NAMALWA (cell line): ENCODE measurements at regions not wholly inside any gene's neighbourhood (a gene's known extent, or its start where the extent isn't known, plus 50 kb on each side); places are given as distances from the start of the nearest gene placed in this dataset.

Source experiments
- DNase-seq: peaks from one replicate; pipeline ENCODE4 v3.0.0-alpha.2; 2015; ENCODE audit warnings: low spot score

- peak; percentile 25 for DNase-seq
These were observed 303.3 kb upstream of the MMS22L start for GRCh38 chr6:97586344-97586743.

- DNase-seq: no peak
These were observed 308.9 kb upstream of the MMS22L start for GRCh38 chr6:97591955-97592354.

GRCh38 chr6:97594844-97595243, 311.8 kb upstream of the MMS22L start:
- no peak for DNase-seq

GRCh38 chr6:97621111-97621510, 338.1 kb upstream of the MMS22L start:
- DNase-seq: no peak

- DNase-seq: peak; percentile 6
These were observed 343.8 kb upstream of the MMS22L start for GRCh38 chr6:97626671-97627441.

GRCh38 chr6:97629180-97629579, 346.2 kb upstream of the MMS22L start:
- DNase-seq: no peak

GRCh38 chr6:97630604-97631003, 347.6 kb upstream of the MMS22L start:
- DNase-seq: no peak

GRCh38 chr6:97632341-97632740, 349.3 kb upstream of the MMS22L start:
- no peak for DNase-seq

- no peak for DNase-seq
These were observed 356.7 kb upstream of the MMS22L start for GRCh38 chr6:97639702-97640101.

GRCh38 chr6:97644353-97644752, 361.3 kb upstream of the MMS22L start:
- DNase-seq: no peak

- no peak for DNase-seq
These were observed 362.7 kb upstream of the MMS22L start for GRCh38 chr6:97645757-97646156.

GRCh38 chr6:97653076-97653475, 370.1 kb upstream of the MMS22L start:
- DNase-seq: no peak

GRCh38 chr6:97653517-97653916, 370.5 kb upstream of the MMS22L start:
- DNase-seq: no peak

- DNase-seq: no peak
These were observed 371.7 kb upstream of the MMS22L start for GRCh38 chr6:97654674-97655073.

- DNase-seq: no peak
These were observed 373.2 kb upstream of the MMS22L start for GRCh38 chr6:97656236-97656635.

GRCh38 chr6:97656706-97657350, 373.8 kb upstream of the MMS22L start:
- no peak for DNase-seq

GRCh38 chr6:97658090-97658489, 375.1 kb upstream of the MMS22L start:
- DNase-seq: no peak

- no peak for DNase-seq
These were observed 380.2 kb upstream of the MMS22L start for GRCh38 chr6:97663252-97663651.

- no peak for DNase-seq
These were observed 382.4 kb upstream of the MMS22L start for GRCh38 chr6:97665446-97665845.

GRCh38 chr6:97666889-97667288, 383.9 kb upstream of the MMS22L start:
- DNase-seq: no peak

GRCh38 chr6:97668716-97669115, 385.7 kb upstream of the MMS22L start:
- peak; percentile 66 for DNase-seq

GRCh38 chr6:97669191-97670031, 386.4 kb upstream of the MMS22L start:
- peak; percentile 74 for DNase-seq

GRCh38 chr6:97674802-97675201, 391.8 kb upstream of the MMS22L start:
- DNase-seq: no peak
